ENCODE measurements at regions not wholly inside any gene's neighbourhood (a gene's known extent, or its start where the extent isn't known, plus 50 kb on each side); places are given as distances from the start of the nearest gene placed in this dataset.

DNA sequence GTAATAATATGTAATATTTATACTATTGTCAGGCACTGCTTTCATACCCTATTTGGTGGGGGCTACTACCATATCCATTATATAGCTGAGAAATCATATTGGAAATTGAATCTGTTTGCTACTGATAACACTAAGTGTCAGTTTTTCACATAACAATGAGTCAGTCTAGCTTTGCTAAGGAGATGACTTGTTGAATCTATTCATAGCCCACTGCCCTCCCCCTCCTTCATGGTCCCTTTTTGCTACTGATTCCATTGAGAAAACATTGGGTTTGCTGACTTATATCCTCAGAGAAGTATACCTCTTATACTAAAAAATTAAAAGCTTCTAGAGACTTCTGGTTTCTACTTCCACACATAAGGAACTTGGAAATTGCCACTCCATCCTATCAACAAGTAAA is 1898.4 kb downstream of the STIM2 start:
- no peaks in the 10 kb centered on the region for H3K36me3 ChIP-seq
- no peaks in the 10 kb centered on the region for H3K4me1 ChIP-seq
- ATAC-seq (no peak), DNase-seq (no peak)
- H3K4me3 ChIP-seq, result no peak overlapping the region
- intact Hi-C loops (cut with DNase I), result no loop called here
- no peaks in the 10 kb centered on the region for H3K27me3 ChIP-seq
- H3K27ac ChIP-seq, result no peak overlapping the region
- H3K9me3 ChIP-seq, result no peaks in the 10 kb centered on the region
- TF ChIP-seq, protein P1, sequence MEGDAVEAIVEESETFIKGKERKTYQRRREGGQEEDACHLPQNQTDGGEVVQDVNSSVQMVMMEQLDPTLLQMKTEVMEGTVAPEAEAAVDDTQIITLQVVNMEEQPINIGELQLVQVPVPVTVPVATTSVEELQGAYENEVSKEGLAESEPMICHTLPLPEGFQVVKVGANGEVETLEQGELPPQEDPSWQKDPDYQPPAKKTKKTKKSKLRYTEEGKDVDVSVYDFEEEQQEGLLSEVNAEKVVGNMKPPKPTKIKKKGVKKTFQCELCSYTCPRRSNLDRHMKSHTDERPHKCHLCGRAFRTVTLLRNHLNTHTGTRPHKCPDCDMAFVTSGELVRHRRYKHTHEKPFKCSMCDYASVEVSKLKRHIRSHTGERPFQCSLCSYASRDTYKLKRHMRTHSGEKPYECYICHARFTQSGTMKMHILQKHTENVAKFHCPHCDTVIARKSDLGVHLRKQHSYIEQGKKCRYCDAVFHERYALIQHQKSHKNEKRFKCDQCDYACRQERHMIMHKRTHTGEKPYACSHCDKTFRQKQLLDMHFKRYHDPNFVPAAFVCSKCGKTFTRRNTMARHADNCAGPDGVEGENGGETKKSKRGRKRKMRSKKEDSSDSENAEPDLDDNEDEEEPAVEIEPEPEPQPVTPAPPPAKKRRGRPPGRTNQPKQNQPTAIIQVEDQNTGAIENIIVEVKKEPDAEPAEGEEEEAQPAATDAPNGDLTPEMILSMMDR (IDR thresholded peaks at IDR 0.05), result no peak
- no peak for TF ChIP-seq POLR2A (IDR thresholded peaks at IDR 0.05)

DNA sequence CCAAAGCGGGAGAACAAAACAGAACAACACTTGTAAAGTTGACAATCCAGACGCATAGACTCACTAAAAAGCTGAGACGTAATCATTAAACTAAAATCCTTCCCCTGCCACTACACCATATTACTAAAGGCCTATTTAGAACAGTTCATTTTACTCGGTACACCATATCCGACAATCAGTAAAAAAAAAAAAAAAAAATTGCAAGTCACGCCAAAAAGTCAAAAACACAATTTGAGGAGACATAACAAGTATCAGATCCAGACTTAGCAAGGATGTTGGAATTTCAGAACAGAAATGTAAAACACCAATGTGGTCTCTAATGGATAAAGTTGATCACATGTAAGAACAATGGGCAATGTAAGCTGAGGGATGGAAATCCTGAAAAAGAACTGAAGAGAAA is 1899.4 kb downstream of the STIM2 start:
- H3K4me1 ChIP-seq, result no peaks in the 10 kb centered on the region
- intact Hi-C loops (cut with DNase I), result no loop called here
- H3K27ac ChIP-seq, result no peak overlapping the region
- ATAC-seq (no peak), DNase-seq (no peak)
- no peaks in the 10 kb centered on the region for H3K36me3 ChIP-seq
- no peak for TF ChIP-seq POLR2A (IDR thresholded peaks at IDR 0.05)
- TF ChIP-seq, protein P1 (IDR thresholded peaks at IDR 0.05), result no peak
- WGBS, 4 donors, result 83 to 92% (median 88%) methylated on average over 6 of the region's 6 CpGs
- H3K27me3 ChIP-seq, result no peaks in the 10 kb centered on the region
- no peak overlapping the region for H3K4me3 ChIP-seq
- no peaks in the 10 kb centered on the region for H3K9me3 ChIP-seq

DNA sequence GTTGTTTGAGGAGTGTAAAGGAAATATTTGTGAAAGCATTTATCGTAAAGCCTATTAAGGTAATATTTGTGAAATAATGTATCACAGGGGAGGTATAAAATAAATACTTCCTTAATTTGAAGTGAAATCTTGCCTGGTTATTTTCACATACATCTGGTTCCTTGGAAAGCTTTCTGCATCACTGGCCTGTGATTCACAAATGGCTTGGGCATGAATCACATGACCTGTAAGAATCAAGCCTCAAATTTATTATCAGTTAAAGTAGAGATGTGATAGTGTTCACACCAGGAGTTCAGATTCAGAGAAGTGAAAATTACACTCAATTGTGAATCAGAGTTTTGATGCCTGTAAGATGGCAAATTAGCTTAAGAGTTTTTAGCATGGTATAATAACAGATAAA is 1911.4 kb downstream of the STIM2 start:
- H3K4me1 ChIP-seq, result peaks cover 0 to 20% (median 1%) of the 10 kb centered on the region in 12 donors
- TF ChIP-seq, protein P1 (IDR thresholded peaks at IDR 0.05), result no peak
- TF ChIP-seq POLR2A (IDR thresholded peaks at IDR 0.05), result no peak
- WGBS, 4 donors, result 83 to 97% (median 94%) methylated on average over 1 of the region's 1 CpG
- H3K36me3 ChIP-seq, result no peaks in the 10 kb centered on the region
- DNase-seq (no peak), ATAC-seq (no peak)
- no peak overlapping the region for H3K4me3 ChIP-seq
- peak overlapping the region in 6 of 12 donors; percentile 6 to 51 (median 24) for H3K27ac ChIP-seq
- H3K9me3 ChIP-seq, result peaks cover 0 to 18% (median 0%) of the 10 kb centered on the region in 12 donors
- intact Hi-C loops (cut with DNase I), result no loop called here
- H3K27me3 ChIP-seq, result no peaks in the 10 kb centered on the region

DNA sequence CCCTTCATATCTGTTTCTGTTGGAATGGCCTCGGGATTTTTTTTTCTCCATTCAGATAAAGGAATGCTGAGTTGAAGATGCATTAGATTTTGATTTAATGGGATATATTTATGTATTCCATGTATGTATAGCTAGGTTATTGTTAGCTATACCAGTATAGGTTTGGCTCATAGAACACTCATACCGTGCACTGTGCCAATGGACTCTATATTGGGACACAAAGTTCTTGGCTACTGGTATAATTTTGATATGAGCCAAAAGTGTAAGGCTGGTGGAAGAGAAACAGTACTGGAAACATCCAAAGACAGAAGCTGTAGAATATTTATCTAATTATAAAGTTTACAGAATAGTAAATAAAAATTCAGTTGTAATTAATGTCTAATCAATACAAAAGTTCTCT is 1912.1 kb downstream of the STIM2 start:
- H3K4me3 ChIP-seq, result no peak overlapping the region
- H3K36me3 ChIP-seq, result no peaks in the 10 kb centered on the region
- H3K9me3 ChIP-seq, result peaks cover 0 to 10% (median 0%) of the 10 kb centered on the region in 12 donors
- no peak for DNase-seq
- H3K27me3 ChIP-seq, result no peaks in the 10 kb centered on the region
- peaks cover 0 to 20% (median 1%) of the 10 kb centered on the region in 12 donors for H3K4me1 ChIP-seq
- TF ChIP-seq, protein P1 (IDR thresholded peaks at IDR 0.05), result no peak
- TF ChIP-seq POLR2A (IDR thresholded peaks at IDR 0.05), result no peak
- intact Hi-C loops (cut with DNase I), result no loop called here
- H3K27ac ChIP-seq, result peak overlapping the region in 8 of 12 donors; percentile 4 to 52 (median 18)
- 31 to 48% (median 38%) methylated on average over 2 of the region's 2 CpGs for WGBS, 4 donors
- ATAC-seq, result peak; percentile 83 to 95 (median 88)

Data from heart left ventricle (tissue), 16 donors.